HG02885 (cell line): ENCODE measurements at regions not wholly inside any gene's neighbourhood (a gene's known extent, or its start where the extent isn't known, plus 50 kb on each side); places are given as distances from the start of the nearest gene placed in this dataset.
A peak's percentile ranks its signal among the peaks of the same experiment; 100 is the strongest.
"Not testable (repeated sequence)": the region's sequence is repeated elsewhere in the genome, so short reads cannot be mapped to it uniquely, and the experiment has no call there.

Experiments
- ATAC-seq: cut with Tn5 transposase; IDR thresholded peaks from one replicate; pipeline ENCODE4 v1.9.1; 2021; ENCODE audit warnings: mild to moderate bottlenecking; ENCODE audit not compliant: unreplicated experiment, poor library complexity

DNA sequence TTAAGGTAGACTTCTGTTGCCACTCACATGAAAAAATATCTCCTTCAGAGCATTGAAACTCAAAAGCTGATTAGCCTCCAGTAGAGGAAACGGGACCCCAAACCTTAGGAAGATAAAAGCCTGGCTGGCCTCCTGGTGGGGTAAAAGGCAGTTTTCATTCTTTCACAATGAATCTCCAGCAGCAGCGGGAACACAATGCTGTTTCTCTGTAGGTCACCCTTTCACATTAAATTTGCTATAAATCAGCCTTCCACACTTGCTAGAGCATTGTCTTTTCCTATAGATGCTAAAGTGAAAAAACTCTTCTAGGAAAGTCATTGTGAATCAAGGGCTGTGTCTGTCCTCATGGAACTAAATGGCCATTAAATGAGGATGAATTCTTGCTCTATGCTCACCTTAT is 207.3 kb upstream of the MAGEB2 start:
- ATAC-seq: no peak

DNA sequence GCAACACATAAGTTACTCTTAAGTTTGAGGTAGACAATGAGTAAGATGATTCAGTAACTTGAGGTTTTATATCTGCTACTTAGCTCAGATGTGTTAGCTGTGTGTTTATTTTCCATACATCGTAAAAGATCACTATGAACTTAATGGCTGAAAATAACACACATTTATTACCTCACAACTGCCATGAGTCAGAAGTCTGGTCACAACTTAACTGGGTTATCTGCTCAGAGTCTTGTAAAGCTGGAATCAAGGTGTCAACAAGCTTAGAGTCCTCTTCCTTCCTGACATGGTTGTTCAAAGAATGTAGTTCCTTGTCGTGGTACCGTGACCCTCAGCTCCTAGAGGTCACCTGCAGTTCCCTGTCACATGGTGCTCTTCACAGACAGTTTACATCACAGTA is 204.9 kb upstream of the MAGEB2 start:
- no peak for ATAC-seq

DNA sequence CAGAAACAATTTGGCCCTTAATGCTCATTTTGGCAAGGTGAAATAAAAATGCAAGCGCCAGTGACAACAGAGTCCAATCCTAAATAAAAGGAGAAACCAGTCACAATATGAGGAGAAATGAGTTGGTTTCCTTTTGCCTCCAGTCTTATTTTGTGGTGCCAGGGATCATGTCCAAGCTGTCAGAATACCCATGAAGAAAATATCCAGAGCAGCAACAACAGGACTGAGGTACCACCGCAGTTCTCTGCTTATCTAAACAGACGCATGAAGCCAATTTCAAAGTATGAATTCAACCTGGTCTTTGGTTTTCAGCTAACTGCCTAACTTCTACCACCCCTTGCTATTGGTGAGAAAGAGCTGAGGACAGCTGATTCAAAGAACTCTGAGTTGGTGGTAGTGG is 199.9 kb upstream of the MAGEB2 start:
- no peak for ATAC-seq

DNA sequence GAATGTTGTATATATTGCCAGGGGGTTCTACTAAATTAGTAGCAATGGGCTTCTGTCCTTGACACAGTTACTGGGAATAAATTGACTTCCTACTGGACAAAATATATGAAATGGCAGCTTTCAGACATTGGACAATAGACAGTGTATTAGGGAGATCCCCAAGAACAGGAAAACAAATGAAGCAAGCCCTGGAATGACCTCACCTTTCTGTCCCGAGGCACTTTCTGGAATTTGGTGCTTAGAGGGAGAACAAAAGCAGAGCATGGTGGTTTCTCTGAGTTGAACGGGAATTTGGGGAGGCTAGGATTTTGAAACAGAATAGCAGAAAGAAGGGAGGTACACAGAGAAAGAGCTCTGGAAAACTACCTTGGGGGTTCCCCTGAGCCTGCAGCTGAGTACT is 187.7 kb upstream of the MAGEB2 start:
- no peak for ATAC-seq

DNA sequence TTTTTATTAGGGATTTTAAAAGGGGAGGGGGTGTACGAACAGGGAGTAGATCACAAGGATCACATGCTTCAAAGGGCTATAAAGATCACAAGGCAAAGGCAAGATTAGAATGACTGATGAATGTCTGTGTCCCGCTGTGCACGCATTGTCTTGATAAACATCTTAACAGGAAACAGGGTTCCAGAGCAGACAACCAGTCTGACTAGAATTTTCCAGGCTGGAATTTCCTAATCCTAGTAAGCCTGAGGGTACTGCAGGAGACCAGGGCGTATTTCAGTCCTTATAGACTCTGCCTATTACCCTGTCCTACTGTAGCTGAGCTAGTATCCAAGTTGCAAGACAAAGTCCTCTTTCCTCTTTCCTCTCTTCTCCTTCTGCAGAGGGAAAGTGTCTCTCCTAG is 179.0 kb upstream of the MAGEB2 start:
- not testable (repeated sequence) for ATAC-seq

DNA sequence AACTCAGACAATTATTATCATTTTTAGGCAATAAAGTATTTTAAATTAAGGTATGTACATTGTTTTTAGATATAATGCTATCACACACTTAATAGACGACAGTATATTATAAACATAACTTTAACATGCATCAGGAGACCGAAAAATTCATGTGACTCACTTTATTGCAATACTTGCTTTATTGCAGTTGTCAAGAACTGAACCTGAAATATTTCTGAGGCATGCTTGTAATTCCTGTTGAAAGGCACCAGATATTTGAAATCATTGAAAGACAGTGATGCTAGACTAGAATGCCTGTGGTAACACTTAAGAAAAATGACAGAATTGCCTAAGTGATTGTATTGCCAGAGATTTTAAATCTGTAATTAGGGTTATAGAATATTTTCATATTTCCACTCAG is 175.6 kb upstream of the MAGEB2 start:
- no peak for ATAC-seq

DNA sequence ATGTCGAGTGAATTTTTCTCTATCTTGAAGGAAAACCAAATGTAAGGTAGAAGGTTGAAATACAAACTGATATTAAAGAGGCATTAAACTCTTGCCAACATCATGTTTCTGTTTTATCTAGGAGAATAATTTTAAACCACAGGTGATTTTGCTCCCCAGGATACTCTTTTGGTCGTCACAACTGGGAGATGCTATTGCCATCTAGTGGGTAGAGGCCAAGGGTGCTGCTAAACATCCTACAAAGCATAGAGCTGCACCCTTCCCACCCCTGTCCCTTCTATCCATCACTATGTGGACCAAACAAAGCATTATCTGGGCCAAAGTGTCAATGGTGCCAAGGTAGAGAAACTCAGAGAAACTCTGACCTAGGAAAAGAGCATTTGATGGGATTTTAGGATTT is 154.6 kb upstream of the MAGEB2 start:
- ATAC-seq: no peak

DNA sequence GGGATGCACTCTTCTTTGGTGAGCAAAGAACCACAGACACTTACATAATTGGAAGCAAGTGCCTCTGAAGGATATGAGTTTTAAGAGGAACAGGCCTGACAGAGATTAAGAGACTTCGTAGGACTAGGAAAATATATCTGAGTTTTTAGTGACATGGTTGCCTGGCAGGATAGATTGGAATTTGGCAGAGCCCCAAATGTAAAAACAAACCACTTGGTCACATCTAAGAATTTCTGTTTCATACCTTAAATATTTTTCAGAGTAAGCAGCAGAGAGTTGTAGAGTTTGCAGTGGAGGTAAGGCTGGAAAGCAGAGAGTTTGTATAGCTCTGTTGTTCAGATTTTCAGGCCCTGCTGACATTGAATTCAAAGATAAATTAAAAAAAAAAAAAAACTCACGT is 150.1 kb upstream of the MAGEB2 start:
- no peak for ATAC-seq

DNA sequence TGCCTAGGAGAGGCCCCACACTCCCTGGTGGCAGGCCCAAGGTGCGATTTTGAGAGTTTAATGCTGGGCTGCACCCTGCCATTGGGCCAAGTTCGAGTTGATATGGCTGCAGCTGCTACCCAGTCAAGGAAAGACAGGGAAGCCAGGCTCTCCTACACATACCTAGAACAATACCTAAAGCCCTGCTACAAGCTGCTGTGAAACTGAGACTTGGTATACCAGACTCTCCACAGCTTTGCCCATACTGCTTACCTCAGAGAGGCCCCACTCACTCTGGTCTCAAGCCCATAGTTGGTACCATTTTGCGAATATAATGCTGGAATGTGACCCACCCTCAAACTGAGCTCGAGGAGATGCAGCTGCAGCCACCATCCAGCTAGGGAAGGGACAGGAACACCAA is 147.7 kb upstream of the MAGEB2 start:
- no peak for ATAC-seq

DNA sequence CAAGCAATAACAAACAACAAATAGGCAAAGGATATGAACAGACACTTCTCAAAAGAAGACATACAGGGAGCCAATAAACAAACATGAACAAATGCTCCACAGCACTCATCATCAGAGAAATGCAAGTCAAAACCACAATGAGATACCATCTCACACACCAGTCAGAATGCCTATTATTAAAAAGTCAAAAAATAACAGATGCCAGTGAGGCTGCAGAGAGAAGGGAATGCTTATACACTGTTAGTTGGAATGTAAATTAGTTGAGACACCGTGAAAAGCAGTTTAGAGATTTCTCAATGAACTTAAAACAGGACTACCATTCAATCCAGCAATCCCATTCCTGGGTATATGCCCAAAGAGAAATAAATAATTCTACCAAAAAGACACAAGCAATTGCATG is 129.8 kb upstream of the MAGEB2 start:
- no peak for ATAC-seq

DNA sequence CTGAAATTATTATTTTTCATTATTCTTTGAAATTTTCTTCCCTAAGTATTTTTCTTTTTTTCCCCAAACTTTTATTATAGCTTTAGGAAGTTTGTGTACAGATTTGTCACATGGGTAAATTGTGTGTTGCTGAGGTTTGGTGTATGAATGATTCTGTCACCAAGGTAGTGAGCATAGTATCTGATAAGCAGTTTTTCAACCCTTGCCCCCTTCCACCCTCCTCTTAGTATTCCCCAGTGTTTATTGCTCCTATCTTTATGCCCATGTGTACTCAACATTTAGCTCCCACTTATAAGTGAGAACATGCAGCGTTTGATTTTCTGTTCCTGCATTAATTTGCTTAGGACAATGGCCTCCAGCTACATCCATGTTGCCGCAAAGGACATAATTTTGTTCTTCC is 103.9 kb upstream of the MAGEB2 start:
- ATAC-seq: no peak

DNA sequence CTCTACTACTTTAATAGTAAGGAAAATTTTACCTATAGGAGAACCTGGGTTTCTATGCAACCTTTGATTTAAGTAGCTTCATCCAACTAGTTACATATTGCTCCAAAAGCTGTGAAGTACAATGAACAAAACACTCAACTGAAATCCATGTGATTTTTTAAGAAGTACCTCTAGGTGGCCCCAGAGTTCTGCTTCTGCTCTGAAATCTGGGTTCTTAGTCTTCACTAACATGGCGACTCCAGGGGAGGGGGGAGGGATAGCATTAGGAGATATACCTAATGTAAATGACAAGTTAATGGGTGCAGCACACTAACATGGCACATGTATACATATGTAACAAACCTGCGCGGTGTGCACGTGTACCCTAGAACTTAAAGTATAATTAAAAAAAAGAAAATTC is 73.4 kb upstream of the MAGEB2 start:
- ATAC-seq: peak; percentile 86

DNA sequence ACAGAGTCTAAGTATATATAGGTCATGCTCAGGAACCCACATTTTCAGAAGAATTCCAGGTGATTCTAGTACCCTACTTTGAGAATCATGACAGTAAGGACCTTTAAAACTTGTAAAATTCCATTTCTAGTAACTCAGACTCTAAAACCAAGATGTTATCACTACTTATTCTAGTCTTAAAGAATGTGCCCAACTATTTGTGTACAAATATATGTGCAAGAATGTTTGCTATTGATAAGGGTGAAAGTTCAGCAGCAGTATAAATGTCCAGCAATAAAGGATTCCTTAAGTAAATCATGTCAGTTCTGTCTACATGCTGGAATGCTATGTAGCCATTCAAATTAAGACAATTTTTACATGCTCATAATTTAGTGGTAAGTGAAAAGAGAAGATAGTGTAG is 71.1 kb upstream of the MAGEB2 start:
- ATAC-seq: no peak

DNA sequence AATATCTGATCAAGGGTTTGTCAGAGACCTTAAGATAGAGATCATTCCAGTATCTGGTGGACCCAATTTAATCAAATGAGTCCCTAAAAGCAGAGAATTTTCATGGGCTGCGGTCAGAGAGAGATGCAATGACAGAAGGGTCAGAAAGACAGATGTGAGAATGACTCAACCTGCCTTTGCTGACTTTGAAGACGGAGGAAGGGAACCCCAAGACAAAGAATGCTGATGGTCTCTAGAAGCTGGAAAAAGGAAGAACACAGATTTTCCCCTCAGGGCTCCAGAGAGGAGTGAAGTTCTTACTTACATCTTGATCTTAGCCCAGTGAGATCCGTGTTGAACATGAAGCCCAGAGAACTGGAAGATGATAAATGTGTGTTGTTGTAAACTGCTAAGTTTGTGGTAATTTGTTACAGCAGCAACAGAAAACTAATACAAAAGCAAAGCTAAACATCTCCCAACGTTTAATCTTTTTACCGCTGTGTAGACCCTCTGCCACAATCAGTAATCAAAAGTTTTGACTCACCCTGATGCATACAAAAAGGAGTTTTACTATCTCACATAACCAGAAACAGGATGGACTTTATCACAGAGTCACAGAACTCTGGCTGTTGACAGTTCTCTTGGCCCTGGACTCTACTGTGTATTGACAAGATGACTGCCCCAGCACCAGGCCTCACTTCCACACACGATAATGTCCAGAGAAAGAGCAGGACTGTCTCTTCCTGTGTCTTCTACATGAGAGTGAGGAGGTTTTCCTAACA is 70.2 kb upstream of the MAGEB2 start:
- no peak for ATAC-seq

DNA sequence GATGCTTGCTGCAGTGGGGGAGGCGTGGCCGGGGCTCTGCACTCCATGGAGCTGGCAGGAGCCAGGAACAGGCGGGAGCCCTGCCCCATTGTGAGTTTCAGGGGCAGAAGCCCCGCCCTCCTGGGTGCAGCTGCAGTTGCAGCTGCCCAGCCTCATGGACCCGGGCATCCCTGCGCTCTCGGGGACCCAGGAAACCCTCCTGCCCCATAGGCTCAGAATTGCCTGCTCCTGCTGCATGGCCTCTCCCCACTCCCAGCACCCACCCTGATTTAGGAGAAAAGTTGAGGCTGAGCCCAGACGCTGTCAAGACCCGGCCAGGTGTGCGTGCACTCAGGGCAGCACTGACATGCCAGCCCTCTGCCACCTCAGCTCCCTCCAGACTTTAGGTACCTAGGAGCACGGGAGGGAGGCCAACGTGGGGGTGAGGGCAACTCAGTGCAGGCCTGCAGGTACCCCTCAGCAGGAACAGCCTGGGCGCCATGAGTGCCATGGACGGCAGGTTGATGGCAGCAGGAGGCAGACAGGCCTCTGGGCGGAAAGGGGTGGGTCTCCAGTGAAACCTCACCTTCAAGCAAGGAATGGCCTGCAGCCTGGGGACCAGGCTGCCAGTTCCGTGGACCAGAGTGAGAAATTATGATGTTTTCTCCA is 67.2 kb upstream of the MAGEB2 start:
- no peak for ATAC-seq

DNA sequence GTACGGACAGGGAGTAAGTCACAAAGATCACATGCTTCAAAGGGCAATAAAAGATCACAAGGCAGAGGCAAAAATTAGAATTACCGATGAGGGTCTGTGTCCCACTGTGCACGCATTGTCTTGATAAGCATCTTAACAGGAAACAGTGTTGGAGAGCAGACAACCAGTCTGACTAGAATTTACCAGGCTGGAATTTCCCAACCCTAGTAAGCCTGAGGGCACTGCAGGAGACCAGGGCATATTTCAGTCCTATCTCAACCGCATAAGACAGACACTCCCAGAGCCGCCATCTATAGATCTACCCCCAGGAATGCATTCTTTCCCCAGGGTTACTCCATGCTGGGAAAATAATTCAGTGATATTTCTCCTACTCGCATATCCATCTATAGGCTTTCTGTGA is 66.2 kb upstream of the MAGEB2 start:
- ATAC-seq: not testable (repeated sequence)

DNA sequence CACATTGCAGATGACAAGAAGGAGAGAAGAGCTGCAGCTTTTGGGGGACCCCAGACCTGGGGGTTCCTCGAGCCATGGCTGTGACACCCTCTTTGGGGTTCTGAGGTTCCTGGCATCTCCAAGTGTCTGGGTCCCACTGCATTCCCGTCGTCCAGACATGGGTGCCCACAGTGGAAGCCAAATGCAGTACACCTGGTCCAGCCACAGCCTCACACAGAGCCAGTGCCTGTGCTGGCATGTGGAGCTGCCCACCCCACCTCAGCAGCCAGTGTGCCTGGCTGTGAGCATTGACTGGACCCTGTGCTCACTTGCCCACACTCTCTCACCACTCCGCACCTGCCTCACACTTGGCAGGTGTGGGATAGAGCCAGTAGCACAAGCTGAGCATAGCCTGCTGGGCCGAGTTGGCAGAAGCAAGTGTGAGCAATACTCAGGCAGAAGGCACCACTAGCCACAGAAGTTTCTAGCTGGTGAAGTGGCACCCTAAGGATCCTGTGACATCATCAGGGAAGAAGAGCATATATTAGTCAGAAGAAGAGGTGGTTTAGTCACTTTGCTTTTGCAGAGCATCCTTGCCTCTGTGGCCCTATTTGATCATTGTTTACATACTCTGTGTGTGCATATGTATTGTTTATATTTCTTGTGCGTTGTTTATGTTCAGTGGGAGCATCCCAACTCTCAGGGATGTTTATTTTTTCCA is 65.0 kb upstream of the MAGEB2 start:
- no peak for ATAC-seq

DNA sequence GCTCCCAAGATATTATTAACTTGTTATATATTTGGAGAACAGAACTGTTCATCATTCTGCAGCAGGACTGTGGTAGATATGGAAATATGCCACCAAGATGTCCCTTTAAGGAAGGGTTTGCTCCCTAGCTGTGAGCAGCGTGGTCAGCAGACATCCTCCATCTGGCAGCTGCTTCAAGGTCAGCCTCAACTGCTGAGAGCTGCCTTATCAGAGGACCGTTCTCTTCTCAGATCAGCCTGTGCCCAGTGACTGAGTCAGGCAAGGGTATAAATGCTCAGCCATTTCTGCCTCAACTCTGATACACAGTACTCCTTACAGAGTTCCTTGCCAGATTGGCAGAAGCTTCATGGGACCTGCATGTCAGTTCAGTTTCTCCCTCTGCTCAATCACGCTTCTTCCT is 63.4 kb upstream of the MAGEB2 start:
- ATAC-seq: no peak

DNA sequence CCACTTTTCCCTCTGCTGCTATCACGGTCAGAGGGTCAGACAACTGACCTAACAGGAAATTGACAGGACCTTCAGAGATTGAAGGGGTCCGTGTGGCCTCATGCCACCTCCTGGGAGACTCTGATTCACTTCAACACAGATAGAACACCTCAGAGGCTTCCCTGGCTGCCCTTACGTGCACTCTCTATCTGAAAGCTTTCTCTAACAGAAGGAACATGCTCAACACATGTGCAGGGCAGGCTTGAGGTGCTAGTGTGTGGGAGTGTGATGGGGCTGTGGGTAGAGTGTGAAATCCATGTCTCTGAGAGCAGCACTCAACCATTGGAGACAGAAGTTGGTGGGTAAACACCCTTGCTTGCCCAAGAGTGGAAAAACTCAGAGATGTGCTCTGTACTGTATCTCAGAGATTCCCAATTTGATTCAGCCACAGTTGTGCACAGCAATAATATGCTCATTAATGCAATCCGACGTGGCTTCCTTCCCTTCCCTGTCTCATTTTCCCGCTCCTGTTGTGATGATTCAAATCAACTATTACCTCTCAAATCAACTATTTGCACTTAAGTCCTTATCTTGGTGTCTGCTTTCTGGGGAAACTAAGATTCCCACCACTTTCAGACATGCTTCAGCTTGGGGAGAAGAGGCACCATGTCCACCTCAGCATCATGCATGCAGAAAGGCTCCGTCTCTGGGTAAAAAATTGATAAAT is 62.0 kb upstream of the MAGEB2 start:
- ATAC-seq: no peak

DNA sequence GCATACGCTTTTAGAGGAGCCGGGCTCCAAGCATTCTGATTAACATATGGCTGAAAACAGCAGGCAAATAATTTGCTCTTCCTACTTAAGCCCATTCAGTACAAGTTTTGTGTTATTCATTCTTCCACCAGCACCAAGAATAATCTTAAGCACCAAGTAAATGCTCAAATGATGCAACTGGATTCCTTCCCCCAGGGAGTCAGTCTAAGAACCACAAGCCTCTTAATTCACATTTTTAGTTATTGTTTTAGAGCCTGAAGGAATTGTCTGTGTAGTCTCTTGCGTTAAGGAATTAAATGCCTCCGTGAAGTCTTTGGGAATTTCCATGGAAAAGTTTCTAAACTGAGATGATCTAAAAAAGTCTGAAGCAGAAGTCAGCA is 61.5 kb upstream of the MAGEB2 start:
- no peak for ATAC-seq

DNA sequence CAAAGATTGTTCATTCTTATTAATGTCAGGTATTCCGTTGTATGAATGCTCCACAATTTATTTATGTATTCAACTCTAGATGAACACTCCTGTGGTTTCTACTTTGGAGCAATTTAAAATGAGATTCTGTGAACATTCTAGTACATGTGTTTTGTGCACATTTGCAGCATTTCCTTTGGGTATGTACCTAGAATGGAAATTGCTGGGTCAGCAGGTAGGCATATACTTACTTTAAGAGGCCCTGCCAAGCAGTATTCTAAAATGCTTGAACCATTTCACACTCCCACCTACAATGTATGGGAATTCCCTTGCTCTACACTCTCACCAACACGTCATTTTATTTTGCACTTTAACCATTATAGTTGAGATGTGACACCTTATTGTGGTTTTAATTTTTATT is 59.4 kb upstream of the MAGEB2 start:
- ATAC-seq: no peak
